AG08395 (cell line): ENCODE measurements at regions not wholly inside any gene's neighbourhood (a gene's known extent, or its start where the extent isn't known, plus 50 kb on each side); places are given as distances from the start of the nearest gene placed in this dataset.
A peak's percentile ranks its signal among the peaks of the same experiment; 100 is the strongest.

ENCODE experiments used
- DNase-seq: peaks from one replicate; pipeline ENCODE4 v3.0.0; 2012; ENCODE audit warnings: mixed read lengths, low spot score

DNA sequence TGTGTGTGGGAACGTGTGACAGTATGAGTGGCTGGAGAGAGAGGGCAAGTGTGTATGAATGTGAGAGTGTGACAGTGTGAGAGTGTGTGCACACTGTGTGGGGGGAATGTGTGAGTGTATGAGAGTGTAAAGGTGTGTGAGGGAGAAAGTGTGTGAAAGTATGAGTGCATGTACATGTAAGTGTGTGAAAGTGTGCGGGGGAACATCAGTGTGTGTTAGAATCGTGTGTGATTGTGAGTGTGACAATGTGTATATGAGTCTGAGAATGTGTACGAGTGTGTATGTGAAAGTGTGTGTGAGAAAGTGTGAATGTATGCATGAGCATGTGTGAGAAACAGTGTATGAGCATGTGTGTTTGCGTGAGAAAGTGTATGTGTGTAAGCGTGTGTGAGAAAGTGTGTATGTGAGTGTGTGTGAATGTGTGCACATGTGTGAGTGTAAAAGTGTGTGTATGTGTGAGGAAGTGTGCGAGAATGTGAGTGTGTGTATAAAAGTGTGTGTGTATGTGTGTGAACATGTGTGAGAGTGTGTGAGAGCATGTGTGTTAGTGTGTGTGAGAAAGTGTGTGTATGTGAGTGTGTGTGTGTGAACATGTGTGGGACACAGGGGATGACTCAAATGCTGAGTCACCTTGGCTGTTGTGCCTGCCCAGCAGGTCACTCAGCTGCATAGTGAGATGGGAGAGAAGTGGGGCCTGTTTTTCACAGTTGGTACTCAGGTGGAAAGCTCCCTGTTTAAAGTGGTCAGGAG lies 220.5 kb upstream of the TBX3 start:
- DNase-seq, result no peak

DNA sequence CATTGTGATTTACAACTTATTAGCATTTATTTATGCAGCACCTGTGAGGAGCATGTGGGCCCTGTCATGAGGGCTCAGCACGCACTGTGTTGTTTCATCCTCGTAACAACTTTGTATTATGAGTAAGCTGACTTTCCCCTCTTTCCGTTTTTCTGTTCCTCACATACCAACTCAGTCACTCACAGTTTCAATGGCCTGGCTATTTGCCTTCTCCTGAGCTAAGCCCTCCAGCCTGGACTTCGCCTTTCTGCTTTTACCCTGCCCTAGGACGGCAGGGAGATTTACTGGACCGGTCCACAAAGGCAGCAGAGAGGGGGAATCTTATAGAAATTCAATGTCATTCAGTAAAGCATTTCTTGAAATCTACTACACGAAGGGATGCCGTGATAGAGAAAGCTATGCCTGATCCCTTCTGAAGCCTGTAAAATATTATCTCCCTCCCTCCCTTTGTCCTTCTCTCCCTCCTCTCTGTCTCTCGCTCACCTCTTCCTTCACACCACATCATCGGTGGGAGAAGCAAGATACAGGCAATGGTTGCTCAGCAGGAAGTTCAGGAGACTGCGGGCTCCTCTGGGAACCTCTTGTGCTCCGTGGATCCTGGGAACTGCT lies 219.2 kb upstream of the TBX3 start:
- DNase-seq, result peak; percentile 71

DNA sequence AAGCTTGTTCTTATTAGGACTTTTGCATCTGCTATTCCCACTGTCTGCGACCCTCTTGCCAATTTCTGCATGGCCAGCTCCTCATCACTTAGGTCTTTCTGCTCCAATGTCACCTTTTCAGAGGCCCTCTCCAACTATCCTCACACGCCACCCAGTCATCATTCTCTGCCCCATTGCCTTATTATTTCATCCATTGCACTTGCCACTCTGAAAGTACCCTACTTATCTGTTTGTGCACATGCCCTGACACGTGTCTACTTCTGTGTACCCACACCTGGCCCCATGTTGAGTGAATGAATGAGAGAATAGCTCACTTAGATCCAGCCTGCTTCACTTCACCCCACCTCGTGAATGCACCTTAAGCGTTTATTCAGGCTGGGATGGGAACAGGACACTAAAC lies 218.7 kb upstream of the TBX3 start:
- DNase-seq, result no peak

DNA sequence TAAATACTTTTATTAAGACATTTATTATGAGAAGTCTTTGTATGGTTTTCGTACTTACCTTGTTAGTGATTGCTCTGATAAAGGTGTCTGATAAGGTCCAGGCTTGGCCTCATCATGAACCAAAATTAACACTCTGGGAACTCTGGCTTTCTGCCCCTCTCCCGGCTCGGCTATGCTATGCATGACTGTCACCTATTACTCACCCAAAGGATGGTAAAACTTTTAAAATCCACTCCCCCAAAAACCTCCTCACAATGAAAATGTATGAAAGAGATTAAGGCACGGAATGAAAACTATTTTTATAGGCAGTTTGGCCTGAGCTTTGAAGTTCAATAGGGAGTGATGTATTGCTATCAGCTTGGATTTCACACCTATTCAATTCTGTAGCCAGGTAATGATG lies 217.3 kb upstream of the TBX3 start:
- no peak for DNase-seq

DNA sequence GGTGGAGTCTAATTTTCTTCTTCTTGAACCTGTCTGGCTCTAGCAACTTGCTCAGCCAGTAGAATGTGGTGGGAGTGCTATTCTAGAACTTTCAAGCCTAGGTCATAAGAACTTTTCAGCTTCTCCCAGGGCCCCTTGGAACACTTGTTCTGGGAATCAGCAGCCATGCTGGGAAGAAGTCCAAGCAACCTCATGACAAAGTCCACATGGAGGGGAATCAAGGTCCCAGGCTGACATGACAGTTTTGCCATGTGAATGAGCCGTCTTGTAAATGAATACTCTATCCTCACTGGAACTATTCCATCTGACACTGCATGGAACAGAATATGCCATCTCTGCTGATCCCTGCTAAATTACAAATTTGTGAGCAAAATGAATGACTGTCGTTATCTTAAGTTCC lies 214.2 kb upstream of the TBX3 start:
- DNase-seq, result no peak

DNA sequence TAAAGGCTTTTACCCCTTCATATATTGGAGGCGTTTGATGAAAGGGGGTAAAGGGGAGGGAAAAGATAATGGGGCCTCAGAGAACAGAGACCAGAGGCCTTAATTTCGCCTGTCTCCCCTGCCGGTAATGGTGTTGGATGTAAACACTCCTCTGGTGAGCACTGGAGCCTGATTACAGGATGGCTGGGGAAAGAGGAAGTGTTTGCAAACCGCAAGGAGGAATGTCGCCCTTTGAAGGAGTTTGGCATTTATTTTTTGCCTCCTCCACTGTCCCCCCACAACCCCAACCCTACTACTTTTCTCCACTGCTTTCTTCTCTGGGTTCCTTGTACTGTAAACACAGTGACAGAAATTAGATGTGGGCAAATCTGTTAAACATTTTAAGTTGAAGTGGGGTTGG lies 211.9 kb upstream of the TBX3 start:
- no peak for DNase-seq

DNA sequence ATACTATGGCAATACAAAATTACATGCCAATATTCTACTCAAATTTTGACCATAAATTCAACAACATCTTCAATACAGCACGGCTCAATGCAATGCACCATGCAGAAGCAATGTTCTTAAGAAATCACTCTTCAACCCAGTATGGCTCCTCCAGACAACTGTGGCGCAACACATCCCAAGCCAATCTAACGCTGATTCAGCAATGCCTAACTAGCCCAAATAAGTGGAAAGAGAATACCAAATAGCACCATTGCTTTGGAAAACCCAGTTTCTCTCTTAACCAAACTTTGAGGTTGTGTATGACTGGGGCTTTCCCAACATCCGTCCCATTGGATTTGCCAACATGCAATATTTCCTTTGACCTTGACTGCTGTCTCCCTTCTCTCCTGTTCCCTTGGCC lies 211.1 kb upstream of the TBX3 start:
- DNase-seq, result no peak

DNA sequence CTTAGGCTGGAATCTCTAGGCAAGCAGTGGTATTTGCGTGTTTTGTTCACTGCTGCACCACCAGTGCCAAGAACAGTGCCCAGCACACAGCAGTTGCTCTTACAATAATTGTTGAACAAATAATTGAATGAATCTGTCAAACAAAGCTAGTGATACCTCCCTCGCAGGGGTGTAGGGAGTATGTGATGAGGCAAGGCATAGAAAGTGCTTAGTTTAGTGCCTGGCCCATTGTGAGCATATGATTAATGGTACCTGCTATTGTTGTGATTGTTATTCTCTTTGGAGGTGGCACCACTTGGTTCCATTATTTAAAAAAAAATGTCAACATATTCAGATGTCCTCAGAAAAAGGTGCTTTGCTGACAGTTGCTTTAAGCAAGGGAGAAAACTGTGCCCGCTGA lies 210.1 kb upstream of the TBX3 start:
- no peak for DNase-seq

DNA sequence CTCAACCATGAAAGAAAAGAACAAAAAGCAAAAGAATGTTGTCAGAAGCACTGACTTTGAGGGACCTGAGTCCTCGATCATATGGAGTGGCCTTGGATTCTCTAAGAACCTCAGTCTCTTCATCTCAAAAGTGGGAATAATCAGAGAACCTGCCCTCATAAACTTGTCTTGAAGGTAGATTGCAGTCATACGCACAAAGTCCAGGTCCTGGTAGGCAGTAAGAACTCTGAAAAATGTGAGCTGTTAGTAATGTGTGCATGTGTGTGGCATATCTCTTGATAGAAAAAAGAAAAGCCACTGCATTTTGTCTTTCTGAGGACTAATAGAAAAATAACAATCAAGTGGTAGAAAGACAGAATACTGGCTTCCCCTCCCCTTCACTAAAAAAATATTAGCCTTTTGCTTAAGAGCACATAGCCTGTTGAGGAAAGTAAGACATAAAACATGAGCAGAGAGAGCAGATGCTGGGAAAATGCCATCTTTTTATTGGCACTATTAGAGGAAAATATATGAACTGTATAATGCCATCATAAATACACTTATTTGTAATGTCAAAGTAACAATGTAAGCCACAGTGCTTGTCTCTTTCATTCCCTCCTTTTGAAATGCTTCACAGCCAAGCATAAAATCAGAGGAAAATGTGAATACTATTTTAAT lies 205.1 kb upstream of the TBX3 start:
- no peak for DNase-seq

DNA sequence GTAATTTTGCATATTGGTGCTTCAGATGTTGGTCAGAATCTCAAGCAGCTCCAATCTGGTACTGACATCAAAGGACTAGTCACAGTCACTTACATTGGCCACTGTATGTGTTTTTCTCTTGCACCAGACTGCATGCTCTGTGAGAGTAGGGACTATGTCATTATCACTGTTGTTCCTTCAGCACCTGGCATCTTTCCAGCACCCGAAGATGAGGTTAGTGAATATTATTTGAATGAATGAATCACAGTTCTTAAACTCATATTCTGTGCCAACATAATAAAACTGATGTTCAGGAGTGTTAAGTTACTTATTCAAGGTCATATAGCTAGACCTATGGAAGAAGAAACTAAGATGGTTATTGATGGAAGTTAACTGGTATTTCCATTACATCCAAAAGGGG lies 204.5 kb upstream of the TBX3 start:
- DNase-seq, result no peak

DNA sequence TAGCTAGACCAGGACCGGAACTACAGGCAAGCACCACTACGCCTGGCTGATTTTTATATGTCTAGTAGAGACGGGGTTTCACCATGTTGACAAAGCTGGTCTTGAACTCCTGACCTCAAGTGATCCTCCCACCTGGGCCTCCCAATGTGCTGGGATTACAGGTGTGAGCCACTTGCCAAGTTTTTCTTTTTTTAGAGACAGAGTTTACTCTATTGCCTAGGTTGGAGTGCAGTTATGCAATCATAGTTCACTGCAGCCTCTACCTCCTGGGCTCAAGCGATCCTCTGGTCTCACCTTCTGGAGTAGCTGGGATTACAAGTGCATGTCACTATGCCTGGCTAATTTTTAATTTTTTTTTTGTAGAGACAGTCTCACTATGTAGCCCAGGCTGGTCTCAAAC lies 201.5 kb upstream of the TBX3 start:
- no peak for DNase-seq

DNA sequence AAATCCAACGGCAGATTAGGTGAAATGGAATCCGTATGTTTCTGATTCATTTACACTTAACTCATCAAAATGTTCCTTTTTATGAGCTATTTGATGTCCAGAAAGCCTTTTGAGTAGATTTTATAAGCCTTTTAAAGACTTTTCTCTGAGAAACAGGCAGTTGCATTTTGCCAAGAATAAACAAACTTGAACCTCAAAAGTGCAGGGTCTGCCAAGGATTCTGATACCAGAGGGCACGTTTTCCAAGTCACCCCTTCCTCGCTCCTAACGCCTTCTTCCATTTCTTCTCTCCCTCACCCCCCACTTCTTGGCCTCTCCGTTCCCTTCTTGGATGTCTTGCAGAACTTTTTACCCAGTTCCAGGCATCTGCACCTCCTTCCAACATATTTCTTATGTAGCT lies 200.6 kb upstream of the TBX3 start:
- DNase-seq, result no peak

DNA sequence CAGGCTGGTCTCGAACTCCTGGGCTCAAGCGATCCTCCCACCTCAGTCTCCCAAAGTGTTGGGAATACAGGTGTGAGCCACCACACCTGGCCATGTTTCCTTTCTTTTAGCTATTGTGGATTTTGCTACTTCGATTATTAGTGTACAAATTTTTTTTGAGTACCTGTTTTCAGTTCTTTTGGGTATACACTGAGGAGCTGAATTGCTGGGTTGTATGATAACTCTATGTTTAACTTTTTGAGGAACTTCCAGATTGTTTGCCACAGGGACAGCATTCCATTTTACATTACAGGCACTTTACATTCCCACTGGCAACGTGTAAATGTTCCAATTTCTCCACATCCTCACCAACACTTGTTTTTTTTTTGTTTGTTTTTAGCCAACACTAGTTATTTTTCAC lies 198.1 kb upstream of the TBX3 start:
- DNase-seq, result no peak

DNA sequence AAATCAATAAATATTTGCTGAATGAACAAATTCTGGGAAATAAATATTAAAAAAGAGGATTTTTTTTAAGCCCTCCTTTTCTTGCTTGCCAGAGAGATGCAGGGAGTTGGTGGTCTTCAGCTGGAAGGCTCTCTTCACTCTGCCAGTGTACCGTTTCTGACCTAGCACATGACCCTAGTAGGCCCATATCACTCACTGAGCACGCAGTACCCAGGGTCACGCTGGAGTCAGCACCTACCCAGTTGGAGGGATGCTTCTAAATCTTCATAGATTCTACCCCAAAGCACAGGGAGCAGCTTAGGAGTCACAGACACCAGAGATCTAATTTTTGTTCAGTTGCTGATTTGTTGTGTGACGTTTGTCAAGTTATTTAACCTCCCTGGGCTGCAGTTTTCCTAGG lies 195.4 kb upstream of the TBX3 start:
- no peak for DNase-seq

DNA sequence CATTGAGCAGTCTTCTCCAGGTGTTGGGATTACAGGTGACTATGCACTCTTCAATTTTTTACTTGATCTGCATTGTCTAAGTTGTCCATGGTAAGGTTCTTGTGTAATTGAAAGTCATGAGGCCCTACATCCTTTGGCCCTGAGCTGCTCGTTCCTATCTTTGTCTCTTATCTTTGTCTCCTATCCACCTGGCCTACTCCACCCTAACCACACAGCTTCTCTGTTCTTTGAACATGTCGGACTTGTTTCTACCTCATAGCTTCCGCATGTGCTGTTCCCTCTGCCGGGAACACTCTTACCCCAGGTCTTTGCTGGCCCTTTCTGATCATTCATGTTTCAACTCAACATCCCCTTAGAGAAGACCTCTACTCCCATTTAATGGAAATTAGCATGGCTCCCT lies 194.8 kb upstream of the TBX3 start:
- DNase-seq, result no peak

DNA sequence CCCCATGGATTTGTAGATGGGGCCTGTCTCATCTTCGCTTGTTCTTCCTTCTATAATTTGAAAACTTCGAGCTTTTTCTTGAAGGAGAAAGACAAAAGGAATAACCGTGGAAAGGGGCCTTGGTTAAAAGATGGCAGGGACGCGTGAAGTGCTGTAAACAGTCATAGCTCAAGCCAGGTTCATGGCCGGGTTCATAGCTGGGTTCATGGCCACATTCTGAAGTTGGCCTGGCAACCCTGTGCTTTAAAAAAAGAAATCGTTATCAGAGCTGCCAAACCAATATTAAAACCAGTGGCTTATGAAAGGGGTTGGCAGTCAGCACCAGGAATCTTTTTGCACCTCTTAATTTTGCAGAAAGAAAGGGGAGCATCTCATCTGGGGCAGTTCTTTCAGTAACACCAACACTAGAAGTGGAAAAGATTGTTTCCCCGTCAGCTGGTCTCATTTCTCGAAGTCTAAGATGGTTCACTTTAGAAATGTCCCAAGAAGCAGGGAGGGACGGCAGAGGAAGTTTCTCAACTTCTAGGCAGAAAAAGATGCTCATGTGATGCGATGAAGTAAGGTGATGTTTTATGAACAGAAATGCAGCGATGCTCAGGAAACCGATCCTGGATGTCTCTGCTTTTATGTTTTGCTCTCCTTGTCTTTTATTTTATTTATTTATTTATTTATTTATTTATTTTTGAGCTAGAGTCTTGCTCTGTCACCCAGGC lies 193.1 kb upstream of the TBX3 start:
- DNase-seq, result no peak

DNA sequence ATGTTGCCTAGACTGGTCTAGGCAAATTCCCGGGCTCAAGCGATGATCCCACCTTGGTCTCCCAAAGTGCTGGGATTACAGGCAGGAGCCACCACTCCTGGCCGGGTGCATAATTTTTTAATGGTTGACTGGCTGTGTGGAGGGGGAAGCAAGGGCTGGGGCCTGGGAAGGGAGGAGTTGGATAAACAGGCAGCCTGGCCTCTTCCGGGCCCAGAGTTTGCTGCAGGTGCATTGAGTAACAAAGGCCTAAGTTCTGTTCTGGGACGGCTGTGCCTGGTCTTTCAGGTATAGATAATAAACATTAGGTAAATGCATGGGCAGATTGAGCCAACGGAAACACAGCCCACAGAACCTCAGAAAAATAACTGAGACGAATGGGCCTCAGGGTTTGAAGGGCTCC lies 191.3 kb upstream of the TBX3 start:
- no peak for DNase-seq

DNA sequence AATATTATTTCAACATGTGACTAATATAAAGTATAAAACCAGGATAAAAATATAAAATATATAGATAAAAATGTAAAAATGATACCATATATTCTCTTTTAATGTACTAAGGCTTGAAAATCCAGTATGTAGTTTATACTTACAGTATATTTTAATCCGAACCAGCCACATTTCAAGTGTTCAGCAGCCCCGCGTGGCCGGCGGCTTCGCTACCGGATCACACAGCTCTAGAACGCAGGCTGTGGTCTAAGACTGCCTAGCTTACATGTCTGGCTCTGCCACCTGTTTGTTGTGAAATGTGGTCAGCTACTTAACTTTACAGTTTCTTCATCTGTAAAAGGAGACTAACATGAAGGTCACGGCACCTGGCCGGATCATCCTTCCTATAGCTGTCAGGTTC lies 189.7 kb upstream of the TBX3 start:
- no peak for DNase-seq

DNA sequence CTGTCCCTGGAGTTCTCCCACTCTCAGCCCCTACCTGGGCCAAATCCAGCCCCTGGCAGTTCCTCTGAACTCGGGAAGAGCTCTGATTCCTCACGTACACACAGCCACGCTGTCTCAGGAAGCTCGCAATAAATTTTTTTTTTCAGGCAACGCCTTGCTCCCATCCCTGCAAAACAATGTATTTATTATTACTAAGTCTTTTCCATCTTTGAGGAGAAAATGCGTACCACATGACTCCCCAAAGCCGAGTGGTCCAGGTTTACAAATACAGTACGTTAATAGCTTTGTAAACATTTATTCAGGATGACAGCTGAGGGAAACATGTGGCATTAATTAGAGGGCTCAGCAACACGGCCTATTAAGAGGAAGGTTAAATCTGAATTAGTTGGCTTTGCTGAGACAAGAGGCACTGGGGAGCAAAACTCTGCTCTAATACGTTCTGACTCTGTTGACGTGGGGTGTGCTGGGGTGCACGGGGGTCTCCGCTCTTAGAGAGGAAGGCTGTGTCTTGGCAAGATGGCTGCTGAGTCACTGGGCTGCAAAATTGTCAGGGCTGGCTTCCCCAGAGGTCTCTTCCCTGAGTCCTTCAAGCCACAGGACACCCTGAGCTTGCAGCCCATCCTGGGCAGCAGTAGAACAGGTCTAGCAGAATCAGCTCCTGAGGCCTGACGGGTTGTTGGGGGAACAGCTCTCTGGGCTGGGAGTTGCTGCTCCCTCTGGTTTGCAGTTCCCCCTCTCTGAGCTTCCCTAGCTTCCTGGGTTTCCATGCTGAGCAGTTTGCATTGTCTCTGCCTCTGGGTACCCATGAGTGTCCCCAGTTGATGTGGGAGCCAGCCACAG lies 185.2 kb upstream of the TBX3 start:
- DNase-seq, result peak; percentile 82

DNA sequence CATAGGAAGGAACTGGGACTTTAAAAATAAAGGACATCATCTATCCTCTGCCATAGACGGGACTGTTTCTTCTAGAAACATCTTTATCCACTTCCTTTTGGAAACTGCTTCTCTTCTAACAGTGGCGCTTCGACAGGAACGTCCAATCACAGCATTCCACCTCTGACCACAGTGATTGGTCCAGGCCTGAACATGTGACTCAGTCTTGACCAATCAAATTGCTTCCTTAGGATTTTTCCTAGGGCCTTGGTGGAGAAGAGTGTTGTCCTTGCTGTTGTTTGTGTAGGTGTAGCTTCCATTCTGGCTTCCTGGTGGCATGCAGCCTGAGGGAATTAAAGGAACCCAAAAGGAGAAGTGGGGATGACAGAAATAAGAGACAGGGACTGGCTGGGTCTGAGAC lies 182.4 kb upstream of the TBX3 start:
- no peak for DNase-seq

DNA sequence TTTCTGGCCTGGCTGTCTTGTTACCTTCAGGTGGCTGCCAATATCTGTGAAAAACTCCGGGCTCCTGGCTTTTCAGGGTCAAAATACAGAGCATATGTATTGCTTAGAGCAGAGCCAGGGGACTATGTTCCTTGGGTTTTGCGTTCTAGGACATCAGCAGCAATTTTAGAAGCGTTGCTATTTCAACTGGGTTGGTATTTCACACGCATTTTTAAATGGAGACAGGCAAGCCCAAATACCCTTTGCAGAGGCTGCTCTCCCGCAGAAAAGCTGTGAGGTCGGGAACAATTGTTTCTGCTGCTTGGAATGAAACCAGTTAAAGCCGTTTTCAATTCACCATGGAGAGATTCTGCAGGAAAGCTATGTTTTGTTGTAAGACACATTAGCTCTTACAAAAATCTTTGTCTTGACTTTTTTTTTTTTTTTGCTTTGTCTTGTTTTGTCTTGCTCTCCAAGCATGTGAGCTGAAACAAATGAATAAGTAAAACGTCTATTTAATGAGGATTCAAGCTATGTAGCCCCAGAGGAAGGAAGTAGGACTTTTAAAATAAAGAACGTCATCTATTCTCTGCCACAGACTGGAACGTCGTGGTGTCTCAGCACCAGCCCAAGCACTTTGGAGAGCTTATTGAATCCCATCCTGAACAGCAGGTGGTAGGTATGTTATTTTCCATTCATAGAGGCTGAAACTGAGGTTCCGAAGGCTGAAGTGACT lies 181.0 kb upstream of the TBX3 start:
- DNase-seq, result no peak

DNA sequence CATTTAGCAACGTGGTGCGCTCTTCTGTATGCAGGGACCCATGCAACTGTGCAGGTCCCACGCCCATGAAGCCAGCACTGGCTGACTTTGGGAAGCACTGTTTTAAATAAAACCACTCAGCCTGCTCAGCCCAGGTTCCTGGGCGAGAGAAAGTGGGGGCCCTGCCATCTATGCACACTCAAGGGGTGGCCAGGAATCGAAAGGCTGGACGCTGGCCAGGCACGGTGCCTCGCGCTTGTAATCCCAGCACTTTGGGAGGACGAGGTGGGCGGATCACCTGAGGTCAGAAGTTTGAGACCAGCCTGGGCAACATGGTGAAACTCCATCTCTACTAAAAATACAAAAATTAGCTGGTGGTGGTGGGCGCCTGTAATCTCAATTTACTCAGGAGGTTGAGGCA lies 179.9 kb upstream of the TBX3 start:
- no peak for DNase-seq
